Kidney epithelial cell (primary cell): ENCODE measurements at regions not wholly inside any gene's neighbourhood (a gene's known extent, or its start where the extent isn't known, plus 50 kb on each side); places are given as distances from the start of the nearest gene placed in this dataset.

Experiments
- DNase-seq: peaks from one replicate; pipeline ENCODE4 v3.0.0-alpha.2; 2010; ENCODE audit warnings: low read depth
- H3K27me3 ChIP-seq: 2 replicates; pipeline ENCODE4 v1.6.0; 2011; ENCODE audit warnings: low read length; ENCODE audit not compliant: control insufficient read depth, insufficient read depth
- H3K36me3 ChIP-seq: 2 replicates; pipeline ENCODE4 v1.5.1; 2011; ENCODE audit warnings: low read length; ENCODE audit not compliant: control insufficient read depth, insufficient read depth
- H3K4me3 ChIP-seq: 2 replicates; pipeline ENCODE4 v1.5.1; 2011; ENCODE audit warnings: low read depth, mild to moderate bottlenecking, control low read depth, low read length
- TF ChIP-seq, protein P1 (sequence below): IDR thresholded peaks from 2 replicates; pipeline ENCODE4 v1.5.1; 2011; ENCODE audit warnings: mild to moderate bottlenecking, moderate library complexity, low read length, control low read depth, inconsistent platforms; ENCODE audit not compliant: insufficient read depth, poor library complexity, severe bottlenecking

GRCh38 chr14:71541271-71541670, 391.0 kb upstream of the RGS6 start:
- Histone ChIP-seq H3K4me3 (no peak overlapping the region), H3K36me3 (no peaks in the 10 kb centered on the region), H3K27me3 (no peaks in the 10 kb centered on the region)
- no peak for DNase-seq
- TF ChIP-seq, protein P1, sequence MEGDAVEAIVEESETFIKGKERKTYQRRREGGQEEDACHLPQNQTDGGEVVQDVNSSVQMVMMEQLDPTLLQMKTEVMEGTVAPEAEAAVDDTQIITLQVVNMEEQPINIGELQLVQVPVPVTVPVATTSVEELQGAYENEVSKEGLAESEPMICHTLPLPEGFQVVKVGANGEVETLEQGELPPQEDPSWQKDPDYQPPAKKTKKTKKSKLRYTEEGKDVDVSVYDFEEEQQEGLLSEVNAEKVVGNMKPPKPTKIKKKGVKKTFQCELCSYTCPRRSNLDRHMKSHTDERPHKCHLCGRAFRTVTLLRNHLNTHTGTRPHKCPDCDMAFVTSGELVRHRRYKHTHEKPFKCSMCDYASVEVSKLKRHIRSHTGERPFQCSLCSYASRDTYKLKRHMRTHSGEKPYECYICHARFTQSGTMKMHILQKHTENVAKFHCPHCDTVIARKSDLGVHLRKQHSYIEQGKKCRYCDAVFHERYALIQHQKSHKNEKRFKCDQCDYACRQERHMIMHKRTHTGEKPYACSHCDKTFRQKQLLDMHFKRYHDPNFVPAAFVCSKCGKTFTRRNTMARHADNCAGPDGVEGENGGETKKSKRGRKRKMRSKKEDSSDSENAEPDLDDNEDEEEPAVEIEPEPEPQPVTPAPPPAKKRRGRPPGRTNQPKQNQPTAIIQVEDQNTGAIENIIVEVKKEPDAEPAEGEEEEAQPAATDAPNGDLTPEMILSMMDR, result no peak

DNA sequence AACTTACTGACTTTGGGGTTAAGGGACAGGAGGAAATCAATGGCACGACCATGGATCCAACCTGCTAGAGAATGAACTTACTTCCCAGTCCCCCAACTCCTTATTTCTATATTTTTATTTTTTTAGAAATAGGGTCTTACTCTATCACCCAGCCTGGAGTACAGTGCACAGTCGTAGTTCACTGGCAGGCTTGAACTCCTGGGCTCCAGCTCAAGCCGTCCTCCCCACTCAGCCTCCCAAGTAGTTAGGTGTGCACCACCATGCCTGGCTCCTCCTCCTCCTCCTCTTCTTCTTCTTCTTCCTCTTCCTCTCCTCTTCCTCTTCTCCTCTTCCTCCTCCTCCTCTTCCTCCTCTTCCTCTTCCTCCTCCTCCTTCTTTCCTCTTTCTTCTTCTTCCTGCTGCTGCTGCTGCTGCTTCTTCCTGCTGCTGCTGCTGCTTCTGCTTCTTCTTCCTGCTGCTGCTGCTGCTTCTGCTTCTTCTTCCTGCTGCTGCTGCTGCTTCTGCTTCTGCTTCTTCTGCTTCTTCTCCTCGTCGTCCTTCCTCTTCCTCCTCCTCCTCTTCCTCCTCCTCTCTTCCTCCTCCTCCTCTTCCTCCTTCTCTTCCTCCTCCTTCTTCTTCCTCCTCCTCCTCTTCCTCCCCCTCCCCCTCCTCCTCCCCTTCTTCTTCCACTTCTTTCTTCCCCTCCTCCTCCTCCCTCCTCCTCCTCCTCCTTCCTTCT, 390.1 kb upstream of the RGS6 start:
- TF ChIP-seq, protein P1, result no peak
- no peaks in the 10 kb centered on the region for H3K36me3 ChIP-seq
- H3K27me3 ChIP-seq, result no peaks in the 10 kb centered on the region
- no peak overlapping the region for H3K4me3 ChIP-seq
- DNase-seq, result no peak

DNA sequence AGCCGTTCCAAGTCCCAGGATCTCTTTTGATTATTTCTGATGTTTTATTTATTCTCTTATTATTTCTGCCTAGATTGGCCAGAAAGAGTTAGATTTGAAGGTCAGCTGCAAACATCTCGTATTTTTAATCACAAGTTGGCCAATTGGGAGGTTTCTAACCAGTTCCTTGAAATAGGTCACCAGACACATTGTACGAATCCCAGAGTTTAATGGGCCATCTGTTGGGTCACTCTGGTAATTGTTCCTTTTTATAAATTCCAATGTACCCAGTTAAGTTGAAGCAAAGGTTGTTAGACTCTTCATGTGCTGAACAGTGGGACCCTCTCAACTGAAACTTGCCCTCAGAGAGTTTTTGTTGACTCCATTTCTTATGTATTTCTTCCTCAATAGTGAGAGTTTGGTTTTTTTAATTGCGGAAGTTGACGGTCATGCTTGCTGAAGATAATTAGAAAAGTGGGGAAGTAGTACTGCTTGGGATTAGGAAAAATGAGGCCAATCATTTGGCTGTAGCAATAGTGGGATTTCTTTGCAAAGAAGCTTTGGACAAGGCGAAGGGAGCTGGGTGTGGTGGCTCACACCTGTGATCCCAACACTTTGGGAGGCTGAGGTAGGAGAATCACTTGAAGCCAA, 382.7 kb upstream of the RGS6 start:
- H3K4me3 ChIP-seq, result no peak overlapping the region
- no peaks in the 10 kb centered on the region for H3K36me3 ChIP-seq
- no peaks in the 10 kb centered on the region for H3K27me3 ChIP-seq
- no peak for DNase-seq
- TF ChIP-seq, protein P1, result no peak

GRCh38 chr14:71550367-71550766, 381.9 kb upstream of the RGS6 start:
- DNase-seq, result no peak
- Histone ChIP-seq H3K4me3 (no peak overlapping the region), H3K27me3 (no peaks in the 10 kb centered on the region), H3K36me3 (no peaks in the 10 kb centered on the region)
- TF ChIP-seq, protein P1, result no peak

DNA sequence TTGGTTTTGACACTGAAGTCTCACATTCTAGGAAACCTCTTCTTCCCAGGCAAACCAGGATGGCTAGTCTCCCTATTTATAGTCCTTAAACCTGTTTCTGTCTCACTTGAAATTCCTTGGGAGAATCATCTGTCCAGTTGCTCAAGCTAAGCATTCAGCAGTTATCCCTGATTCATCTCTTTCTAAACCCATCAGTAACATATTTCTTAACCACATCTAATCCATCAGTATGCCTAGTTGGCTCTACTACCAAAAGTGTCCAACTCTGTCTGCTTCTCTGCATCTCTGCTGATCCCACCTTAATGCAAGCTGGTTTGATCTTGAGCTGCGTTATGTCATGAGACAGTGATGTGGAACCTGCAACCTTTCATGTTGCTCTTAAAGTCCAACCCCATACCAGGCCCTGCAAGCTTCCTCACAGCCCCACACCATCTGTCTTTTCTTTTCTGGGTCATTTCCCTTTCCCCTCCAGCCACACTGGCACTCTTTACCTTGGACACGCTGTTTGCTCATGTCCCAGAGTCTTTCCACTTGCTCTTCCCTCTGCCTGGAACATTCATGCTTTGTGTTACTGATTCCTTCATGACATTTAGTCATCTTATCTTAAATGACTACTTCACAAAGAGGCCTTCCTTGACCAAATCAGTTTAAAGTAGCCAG, 380.8 kb upstream of the RGS6 start:
- no peak for DNase-seq
- Histone ChIP-seq H3K27me3 (no peaks in the 10 kb centered on the region), H3K36me3 (no peaks in the 10 kb centered on the region), H3K4me3 (no peak overlapping the region)
- TF ChIP-seq, protein P1, result no peak
